ENCODE measurements at regions not wholly inside any gene's neighbourhood (a gene's known extent, or its start where the extent isn't known, plus 50 kb on each side); places are given as distances from the start of the nearest gene placed in this dataset.

GRCh38 chr4:18479825-18480224 lies 458.3 kb upstream of the LCORL start:
- TF ChIP-seq POLR2A (IDR thresholded peaks at IDR 0.05), result no peak
- TF ChIP-seq, protein P1, sequence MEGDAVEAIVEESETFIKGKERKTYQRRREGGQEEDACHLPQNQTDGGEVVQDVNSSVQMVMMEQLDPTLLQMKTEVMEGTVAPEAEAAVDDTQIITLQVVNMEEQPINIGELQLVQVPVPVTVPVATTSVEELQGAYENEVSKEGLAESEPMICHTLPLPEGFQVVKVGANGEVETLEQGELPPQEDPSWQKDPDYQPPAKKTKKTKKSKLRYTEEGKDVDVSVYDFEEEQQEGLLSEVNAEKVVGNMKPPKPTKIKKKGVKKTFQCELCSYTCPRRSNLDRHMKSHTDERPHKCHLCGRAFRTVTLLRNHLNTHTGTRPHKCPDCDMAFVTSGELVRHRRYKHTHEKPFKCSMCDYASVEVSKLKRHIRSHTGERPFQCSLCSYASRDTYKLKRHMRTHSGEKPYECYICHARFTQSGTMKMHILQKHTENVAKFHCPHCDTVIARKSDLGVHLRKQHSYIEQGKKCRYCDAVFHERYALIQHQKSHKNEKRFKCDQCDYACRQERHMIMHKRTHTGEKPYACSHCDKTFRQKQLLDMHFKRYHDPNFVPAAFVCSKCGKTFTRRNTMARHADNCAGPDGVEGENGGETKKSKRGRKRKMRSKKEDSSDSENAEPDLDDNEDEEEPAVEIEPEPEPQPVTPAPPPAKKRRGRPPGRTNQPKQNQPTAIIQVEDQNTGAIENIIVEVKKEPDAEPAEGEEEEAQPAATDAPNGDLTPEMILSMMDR (IDR thresholded peaks at IDR 0.05), result no peak
- H3K36me3 ChIP-seq (ENCODE audit: low read depth, missing control alignments), result no peaks in the 10 kb centered on the region
- H3K27me3 ChIP-seq, result no peaks in the 10 kb centered on the region
- WGBS, 2 donors, result 68 to 71% methylated on average over 3 of the region's 3 CpGs
- no peak overlapping the region for H3K27ac ChIP-seq
- no peaks in the 10 kb centered on the region for H3K9me3 ChIP-seq
- H3K4me1 ChIP-seq, result no peaks in the 10 kb centered on the region
- intact Hi-C loops (cut with DNase I; ENCODE audit: low total_unique reads), result no loop called here
- DNase-seq, result no peak
- no peak overlapping the region for H3K4me3 ChIP-seq

DNA sequence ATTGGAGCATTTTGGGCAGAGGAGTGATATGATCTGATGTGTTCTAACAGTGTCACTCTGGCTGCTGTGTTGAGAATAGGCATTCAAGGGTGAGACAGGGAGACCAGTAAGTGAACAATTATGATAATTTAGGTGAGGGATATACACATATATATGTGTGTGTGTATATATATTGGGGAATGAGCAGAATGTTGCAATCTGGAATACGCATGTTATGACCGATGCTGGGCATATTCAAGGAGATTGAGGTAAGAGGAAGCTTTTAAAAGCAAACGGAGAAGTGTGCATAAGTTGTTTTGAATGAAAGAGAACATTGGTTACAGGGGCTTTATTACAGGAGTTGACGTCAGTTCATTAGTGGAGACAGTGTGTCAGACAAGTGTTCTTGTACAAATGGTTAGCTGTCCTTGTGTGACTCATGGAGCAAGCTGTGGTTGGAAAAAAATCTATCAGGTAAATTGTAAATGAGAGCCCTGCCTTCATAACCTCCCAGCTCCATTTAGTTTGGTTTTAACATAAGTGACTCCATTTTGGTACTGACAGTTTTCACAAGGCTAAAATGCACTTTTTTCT lies 442.5 kb upstream of the LCORL start:
- no peak for DNase-seq
- Histone ChIP-seq H3K4me1 (no peaks in the 10 kb centered on the region), H3K4me3 (no peak overlapping the region), H3K27me3 (no peaks in the 10 kb centered on the region), H3K36me3 (ENCODE audit: low read depth, missing control alignments) (no peaks in the 10 kb centered on the region), H3K27ac (no peak overlapping the region), H3K9me3 (no peaks in the 10 kb centered on the region)
- intact Hi-C loops (cut with DNase I; ENCODE audit: low total_unique reads), result no loop called here
- TF ChIP-seq, protein P1 (IDR thresholded peaks at IDR 0.05), result no peak
- TF ChIP-seq POLR2A (IDR thresholded peaks at IDR 0.05), result no peak
- 61 to 93% methylated on average over 4 of the region's 4 CpGs for WGBS, 2 donors

GRCh38 chr4:18458465-18458864 lies 436.9 kb upstream of the LCORL start:
- no peak for TF ChIP-seq POLR2A (IDR thresholded peaks at IDR 0.05)
- TF ChIP-seq, protein P1 (IDR thresholded peaks at IDR 0.05), result no peak

GRCh38 chr4:18454349-18454748 lies 432.8 kb upstream of the LCORL start:
- Histone ChIP-seq H3K4me1 (no peaks in the 10 kb centered on the region), H3K9me3 (no peaks in the 10 kb centered on the region), H3K27ac (no peak overlapping the region), H3K4me3 (no peak overlapping the region), H3K36me3 (ENCODE audit: low read depth, missing control alignments) (no peaks in the 10 kb centered on the region), H3K27me3 (no peaks in the 10 kb centered on the region)
- intact Hi-C loops (cut with DNase I; ENCODE audit: low total_unique reads), result no loop called here
- no peak for TF ChIP-seq POLR2A (IDR thresholded peaks at IDR 0.05)
- TF ChIP-seq, protein P1 (IDR thresholded peaks at IDR 0.05), result no peak
- DNase-seq, result no peak
- 89 to 95% methylated on average over 3 of the region's 3 CpGs for WGBS, 2 donors

More at GRCh38 chr4:18458465-18458864, 436.9 kb upstream of the LCORL start:
- H3K4me3 ChIP-seq, result no peak overlapping the region
- no peak for DNase-seq
- no peaks in the 10 kb centered on the region for H3K9me3 ChIP-seq
- no peaks in the 10 kb centered on the region for H3K27me3 ChIP-seq
- no peak overlapping the region for H3K27ac ChIP-seq
- 89 to 92% methylated on average over 3 of the region's 3 CpGs for WGBS, 2 donors
- no peaks in the 10 kb centered on the region for H3K36me3 ChIP-seq (ENCODE audit: low read depth, missing control alignments)
- intact Hi-C loops (cut with DNase I; ENCODE audit: low total_unique reads), result no loop called here
- no peaks in the 10 kb centered on the region for H3K4me1 ChIP-seq

- DNase-seq, result no peak
- Histone ChIP-seq H3K36me3 (ENCODE audit: low read depth, missing control alignments) (no peaks in the 10 kb centered on the region), H3K27ac (no peak overlapping the region), H3K9me3 (no peaks in the 10 kb centered on the region), H3K4me1 (no peaks in the 10 kb centered on the region), H3K27me3 (no peaks in the 10 kb centered on the region), H3K4me3 (no peak overlapping the region)
- WGBS, 2 donors, result 89% methylated on average over 4 of the region's 4 CpGs
- intact Hi-C loops (cut with DNase I; ENCODE audit: low total_unique reads), result no loop called here
- no peak for TF ChIP-seq POLR2A (IDR thresholded peaks at IDR 0.05)
- TF ChIP-seq, protein P1 (IDR thresholded peaks at IDR 0.05), result no peak
These were observed 423.6 kb upstream of the LCORL start for GRCh38 chr4:18445110-18445509.

All from testis (tissue), 2 donors.